Activated CD8-positive, alpha-beta memory T cell treated with anti-CD3 and anti-CD28 coated beads for 36 hours (primary cell): ENCODE measurements at regions not wholly inside any gene's neighbourhood (a gene's known extent, or its start where the extent isn't known, plus 50 kb on each side); places are given as distances from the start of the nearest gene placed in this dataset.

Source experiments
- CTCF ChIA-PET: fragments of 350-600 bp; sonication (Branson Sonifier 250); formaldehyde crosslinking; loops from one replicate; lab custom pipeline; 2021; ENCODE audit warnings: antibody characterized with exemption; lab: Charles Lee
- POLR2A ChIA-PET: fragments of 350-600 bp; sonication (Branson Sonifier 250); formaldehyde crosslinking; loops from one replicate; lab custom pipeline; 2021; ENCODE audit warnings: antibody characterized with exemption; lab: Charles Lee

DNA sequence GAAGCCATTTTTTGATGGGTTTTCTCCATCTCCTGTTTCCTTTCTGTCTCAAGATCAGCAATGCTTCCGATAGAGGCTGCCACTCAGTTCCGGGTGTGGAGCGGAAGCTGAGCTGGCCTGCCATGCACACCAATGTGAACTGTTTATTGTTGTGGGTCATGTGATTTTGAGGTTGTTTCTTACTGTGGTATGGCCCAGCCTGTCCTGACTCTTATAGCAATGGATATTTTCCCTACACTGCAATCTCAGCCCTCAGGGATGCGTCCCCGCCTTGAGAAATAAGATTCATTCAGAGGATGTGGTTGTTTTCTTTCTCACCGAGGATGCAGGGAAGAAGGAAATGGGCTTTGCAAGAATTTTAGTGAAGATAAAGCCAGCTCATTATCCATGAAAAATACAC is 134.7 kb downstream of the PFKFB3 start:
- CTCF ChIA-PET = no interaction called here
- POLR2A ChIA-PET = no interaction called here

DNA sequence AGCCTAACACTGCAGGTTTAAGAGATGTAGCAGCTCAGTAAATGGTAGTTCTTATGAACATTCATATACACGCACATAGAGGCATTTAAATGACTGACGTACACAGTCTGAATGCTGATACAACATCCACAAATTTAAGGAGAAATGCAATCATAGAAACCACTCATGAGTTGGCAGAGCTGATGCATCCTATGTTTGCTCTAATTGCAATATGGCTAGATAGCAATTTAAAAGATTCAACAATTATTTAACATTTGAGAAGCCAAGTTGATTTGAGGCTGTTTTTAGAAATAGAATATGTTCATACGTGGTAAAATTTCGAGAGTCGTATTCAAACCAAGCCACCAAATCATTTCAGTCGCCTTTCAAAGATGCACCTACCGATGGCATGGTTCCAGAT is 135.6 kb downstream of the PFKFB3 start:
- ChIA-PET CTCF (interaction anchor here (1.2 kb wide), 1 partner anchor 136 kb away, joined by 4 read pairs; the partner anchor contains the start of gene PFKFB3), POLR2A (no interaction called here)

DNA sequence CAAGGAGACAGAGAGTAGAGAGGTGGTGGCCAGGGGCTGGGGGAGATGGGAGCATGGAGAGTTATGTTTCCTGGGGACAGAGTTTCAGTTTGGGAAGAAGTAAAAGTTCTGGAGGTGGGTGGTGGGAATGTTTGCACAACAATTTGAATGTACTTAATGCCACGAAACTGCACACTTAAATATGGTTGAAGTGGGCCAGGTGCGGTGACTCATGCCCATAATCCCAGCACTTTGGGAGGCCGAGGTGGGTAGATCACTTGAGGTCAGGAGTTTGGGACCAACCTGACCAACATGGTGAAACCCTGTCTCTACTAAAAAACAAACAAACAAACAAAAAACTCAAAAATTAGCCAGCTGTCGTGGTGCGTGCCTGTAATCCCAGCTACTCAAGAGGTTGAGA is 137.2 kb downstream of the PFKFB3 start:
- CTCF ChIA-PET = no interaction called here
- POLR2A ChIA-PET = no interaction called here

DNA sequence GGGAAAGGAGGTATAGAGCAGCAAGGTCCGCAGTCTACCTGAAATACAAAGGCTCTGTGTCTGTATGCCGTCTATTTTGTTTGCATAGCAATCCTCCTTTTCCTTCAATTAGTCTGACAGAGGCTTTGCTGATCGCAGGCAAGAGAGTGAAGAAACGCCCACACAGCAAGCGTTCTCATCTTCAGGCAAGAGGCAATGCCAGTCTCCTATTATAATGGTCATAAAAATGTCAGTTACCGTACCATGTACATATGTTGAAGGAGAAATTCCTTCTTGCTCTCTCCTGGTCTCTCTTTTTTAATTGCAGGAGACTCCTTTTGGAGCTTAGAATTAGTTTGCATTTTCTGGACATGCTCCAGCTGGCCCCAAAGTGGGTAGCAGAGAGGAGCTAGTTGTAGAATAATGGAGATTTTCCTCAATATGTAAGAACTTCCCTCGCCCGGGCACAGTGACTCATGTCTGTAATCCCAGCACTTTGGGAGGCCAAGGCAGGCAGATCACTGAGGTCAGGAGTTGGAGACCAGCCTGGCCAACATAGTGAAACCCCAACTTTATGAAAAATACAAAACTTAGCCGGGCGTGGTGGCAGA is 139.5 kb downstream of the PFKFB3 start:
- ChIA-PET CTCF (interaction anchor here (0.6 kb wide), 1 partner anchor 30 kb away, joined by 3 read pairs; no protein-coding TSS in a partner anchor), POLR2A (no interaction called here)

DNA sequence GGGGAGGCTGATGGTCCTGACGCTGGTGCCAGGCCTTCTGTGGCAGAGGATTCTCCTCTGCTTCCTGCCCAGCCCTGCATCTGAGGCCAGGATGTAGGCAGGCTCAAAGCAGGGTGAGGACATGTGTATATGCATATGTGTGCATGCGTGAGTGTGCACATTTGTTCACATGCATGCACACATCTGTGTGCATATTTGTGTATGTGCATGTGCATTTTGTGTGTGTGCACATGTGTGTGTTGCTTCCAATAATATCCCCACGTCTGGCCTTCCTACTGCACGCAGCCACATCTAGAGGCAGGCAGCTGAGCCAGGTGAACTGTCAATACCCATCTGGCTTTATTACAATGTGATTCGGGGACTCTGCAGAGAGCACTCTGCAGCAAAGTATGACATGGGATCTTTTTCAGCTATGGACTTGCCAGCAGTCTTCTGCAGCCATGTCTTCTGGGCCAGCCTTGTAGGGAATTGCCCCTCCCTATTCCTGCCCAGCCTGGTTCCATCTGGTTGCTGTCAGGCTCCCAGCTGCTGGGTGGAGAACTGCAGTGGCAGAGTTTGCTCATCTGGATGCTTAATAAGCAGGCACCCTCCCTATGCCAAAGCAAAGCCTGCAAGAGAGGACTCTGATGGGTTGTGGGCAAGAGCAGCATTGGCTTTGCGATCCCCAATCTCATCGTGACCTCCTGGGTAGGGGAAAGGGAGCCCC is 140.7 kb downstream of the PFKFB3 start:
- ChIA-PET CTCF (interaction anchor here (1.0 kb wide), 1 partner anchor 103 kb away, joined by 3 read pairs; no protein-coding TSS in a partner anchor), POLR2A (no interaction called here)

DNA sequence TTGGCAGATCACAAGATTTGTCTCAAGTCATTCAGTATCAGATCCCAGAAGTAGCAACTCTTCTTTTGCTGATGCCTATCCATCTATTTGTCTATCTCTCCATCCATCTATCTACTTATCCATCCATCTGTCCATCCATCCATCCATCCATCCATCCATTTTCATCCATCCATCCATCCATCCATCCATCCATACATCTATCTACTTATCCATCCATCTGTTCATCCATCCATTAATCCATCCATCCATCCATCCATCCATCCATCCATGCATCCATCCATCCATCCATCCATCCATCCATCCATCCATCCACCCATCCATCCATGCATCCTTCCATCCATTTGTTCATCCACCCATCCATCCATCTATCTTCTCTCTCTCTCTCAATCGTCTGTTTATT is 142.7 kb downstream of the PFKFB3 start:
- ChIA-PET POLR2A (no interaction called here), CTCF (interaction anchor here (4.1 kb wide), 1 partner anchor 56 kb away, joined by 18 read pairs; no protein-coding TSS in a partner anchor)

DNA sequence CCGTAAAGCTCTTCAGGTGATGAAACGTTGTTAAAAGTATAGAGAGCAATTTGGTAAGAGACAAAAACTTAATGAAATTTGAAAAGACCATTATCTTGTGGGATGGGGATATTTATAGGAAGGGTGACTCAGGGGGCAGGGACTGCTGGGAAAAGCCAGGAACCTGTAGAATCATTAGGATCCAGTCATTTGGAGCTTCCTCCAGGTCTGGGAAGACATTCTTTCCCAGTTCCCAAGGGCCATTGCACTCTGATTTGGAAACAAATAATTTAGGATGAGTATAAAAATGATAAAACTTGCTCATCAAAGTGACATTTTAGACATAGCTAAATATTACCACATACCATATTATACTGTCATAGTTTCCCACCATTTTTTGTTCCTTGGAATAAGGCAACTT is 143.9 kb downstream of the PFKFB3 start:
- POLR2A ChIA-PET = interaction anchor here (0.6 to 2.5 kb wide), 2 partner anchors 45 to 47 kb away, joined by 4 to 7 read pairs; no protein-coding TSS in a partner anchor
- CTCF ChIA-PET = interaction anchor here (3.3 to 4.1 kb wide), 2 partner anchors 55 to 144 kb away, joined by 18 to 19 read pairs; partner anchors contain the start of gene PFKFB3

DNA sequence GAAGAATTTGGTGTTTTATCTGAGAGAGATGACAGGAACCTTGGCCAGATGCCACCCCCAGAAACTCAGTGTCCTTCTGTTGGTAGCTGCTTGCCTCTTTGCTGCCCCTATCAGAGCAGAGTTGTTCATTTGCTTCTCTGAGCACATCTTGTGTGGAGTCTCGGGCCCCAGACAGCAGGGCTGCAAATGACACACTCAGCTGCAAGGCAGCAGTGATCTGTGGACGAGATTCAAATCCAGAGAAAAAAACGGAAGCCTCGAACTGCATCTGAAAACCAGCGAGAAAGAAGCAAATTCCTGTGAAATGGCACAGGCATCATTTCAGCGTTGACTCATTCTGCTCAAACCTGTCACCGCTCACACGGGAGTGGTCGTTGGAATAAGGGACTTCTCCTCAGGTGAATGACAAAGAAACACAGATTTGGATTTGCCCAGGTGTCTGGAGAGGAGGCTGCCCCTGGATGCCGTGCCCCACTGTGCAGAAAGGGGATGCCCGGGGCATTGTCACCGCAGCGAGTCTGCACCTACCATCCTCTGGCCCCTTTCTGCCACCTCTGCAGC is 144.7 kb downstream of the PFKFB3 start:
- ChIA-PET POLR2A (interaction anchor here (0.6 to 2.5 kb wide), 12 partner anchors 23 to 285 kb away, joined by 3 to 18 read pairs (median 7); partner anchors contain the start of gene PFKFB3), CTCF (interaction anchor here (1.2 to 4.1 kb wide), 6 partner anchors 35 to 211 kb away, joined by 4 to 19 read pairs (median 7); partner anchors contain the start of gene PFKFB3)

DNA sequence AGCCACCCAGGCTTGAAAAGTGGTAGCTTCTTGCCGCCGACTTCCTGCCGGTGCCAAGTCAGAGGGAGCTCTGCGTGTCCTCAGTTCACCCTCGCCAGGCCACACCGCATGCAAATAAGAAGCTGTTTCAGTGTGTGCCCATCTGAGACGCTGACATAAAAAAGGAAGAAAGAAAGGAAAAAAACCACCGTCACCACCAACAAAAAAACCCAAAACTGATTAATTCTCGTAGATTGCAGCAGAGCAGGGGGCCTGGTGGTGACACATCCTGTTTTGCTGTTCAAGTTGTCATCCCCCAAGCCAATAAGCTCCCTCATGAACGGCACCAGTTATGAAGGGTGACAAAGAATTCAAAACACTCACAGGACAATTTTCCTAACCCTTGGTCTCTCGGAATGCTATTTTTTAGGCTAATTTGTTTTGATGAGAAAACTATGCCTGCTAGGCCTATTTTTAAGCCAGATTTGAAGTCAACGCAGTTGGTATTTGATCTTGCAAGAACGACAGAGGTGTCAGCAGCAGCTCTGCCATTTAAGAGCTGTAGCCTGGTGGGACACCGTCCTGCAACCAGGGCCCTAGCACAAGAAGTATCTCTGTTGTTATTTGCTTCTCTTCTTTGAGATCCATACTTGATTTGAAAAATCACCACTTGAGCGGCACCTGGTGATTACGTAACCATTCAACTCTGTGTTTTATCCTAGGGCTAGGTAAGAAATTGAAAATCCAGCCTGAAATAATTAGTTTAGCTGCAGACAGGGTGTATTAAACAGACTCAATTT is 145.6 kb downstream of the PFKFB3 start:
- POLR2A ChIA-PET = interaction anchor here (0.6 to 2.5 kb wide), 16 partner anchors 12 to 286 kb away, joined by 3 to 18 read pairs (median 4); partner anchors contain the start of gene PFKFB3
- CTCF ChIA-PET = interaction anchor here (0.6 to 4.1 kb wide), 10 partner anchors 13 to 212 kb away, joined by 3 to 19 read pairs (median 4); partner anchors contain the start of gene PFKFB3

DNA sequence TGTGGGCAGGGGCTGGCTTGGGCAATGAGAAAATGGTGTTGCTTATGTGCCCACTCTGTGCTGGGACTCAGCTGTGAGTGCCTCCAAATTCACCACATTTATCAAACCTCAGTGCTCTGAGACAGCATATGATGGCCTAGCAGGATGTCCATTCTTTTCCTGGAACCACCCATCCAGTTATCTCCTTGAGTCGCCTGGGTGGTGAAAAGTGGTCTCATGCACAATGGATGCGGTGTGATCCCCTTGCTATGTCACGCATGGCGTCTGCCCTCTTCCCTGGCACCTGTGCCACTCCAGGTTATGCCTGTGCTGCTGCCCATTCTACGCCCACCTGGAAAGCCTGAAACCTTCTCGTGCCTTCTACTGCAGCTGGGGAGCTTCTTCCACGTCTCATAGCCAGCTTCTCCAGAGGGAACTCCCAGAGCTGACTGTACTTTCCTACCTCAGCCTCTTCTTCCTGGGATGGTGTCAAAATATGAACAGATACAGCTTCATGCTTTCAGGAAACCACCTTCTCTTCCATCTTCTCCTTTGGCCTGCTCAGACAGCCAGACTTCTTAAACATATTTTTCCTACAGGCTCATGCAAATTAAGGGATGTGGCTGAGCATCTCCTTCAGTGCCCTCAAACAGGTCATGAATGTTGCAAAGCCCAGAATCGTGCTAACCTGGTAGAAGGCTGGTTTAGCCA is 147.3 kb downstream of the PFKFB3 start:
- ChIA-PET CTCF (interaction anchor here (1.5 kb wide), 1 partner anchor 48 kb away, joined by 5 read pairs; no protein-coding TSS in a partner anchor), POLR2A (interaction anchor here (0.7 kb wide), 1 partner anchor 32 kb away, joined by 3 read pairs; no protein-coding TSS in a partner anchor)

DNA sequence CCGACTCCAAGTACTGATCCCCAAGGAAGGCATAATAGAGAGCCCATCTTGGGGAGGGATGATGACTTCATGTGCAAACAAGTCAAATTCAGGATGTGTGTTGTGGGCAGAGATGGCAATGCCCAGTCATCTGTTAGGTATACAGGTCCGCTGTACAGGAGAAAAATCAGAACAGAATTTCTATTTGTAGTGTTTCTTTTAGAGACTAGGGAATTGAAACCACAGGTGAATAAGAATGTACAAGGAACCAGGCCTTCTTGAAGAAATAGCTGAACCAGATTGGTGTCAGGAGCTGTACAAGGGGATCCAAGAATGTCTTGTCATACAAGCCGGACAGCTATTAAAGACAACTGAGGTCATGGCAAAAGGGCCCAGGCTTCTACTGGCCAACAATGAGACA is 147.9 kb downstream of the PFKFB3 start:
- CTCF ChIA-PET = interaction anchor here (1.1 kb wide), 1 partner anchor 51 kb away, joined by 4 read pairs; no protein-coding TSS in a partner anchor
- POLR2A ChIA-PET = no interaction called here

DNA sequence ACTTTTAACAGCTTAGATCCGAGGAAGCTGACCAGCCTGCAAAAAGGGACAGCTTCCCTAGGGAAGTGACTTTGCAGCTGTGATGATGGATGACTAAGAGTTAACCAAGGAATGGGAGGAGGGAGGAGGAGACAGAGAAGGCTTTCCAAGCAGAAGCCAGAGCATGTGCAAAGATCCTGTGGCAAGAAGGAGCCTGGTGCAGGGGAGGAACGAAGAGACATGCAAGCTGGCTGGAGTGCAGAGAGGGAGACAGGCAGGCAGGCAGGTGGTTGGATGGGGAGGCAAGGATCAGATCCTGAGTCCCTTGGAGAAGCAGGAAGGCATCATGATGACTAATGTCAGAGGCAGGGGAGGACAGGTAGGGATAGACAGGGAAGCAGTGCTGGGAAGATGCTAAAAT is 148.8 kb downstream of the PFKFB3 start:
- POLR2A ChIA-PET = no interaction called here
- CTCF ChIA-PET = interaction anchor here (1.1 kb wide), 1 partner anchor 50 kb away, joined by 4 read pairs; no protein-coding TSS in a partner anchor

DNA sequence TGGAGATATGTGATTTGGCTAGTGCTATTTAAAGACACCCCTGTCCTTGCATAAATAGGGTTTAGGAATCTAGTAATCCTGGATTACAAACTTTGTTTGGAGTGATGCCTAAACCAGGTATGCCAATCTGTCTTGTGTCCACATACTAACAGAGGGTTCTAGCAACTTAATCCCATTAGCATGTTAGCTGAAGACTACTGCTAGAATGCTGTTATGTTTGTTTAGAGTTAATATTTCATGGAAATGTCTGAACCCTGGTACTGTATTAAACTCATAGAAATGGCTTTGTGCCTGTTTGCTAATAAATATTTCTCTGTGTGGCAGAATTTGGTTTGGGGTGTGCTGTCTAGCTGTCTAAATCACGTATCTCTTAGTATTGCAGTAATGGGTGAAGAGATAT is 150.8 kb downstream of the PFKFB3 start:
- CTCF ChIA-PET = interaction anchor here (1.1 kb wide), 1 partner anchor 48 kb away, joined by 5 read pairs; no protein-coding TSS in a partner anchor
- POLR2A ChIA-PET = no interaction called here

DNA sequence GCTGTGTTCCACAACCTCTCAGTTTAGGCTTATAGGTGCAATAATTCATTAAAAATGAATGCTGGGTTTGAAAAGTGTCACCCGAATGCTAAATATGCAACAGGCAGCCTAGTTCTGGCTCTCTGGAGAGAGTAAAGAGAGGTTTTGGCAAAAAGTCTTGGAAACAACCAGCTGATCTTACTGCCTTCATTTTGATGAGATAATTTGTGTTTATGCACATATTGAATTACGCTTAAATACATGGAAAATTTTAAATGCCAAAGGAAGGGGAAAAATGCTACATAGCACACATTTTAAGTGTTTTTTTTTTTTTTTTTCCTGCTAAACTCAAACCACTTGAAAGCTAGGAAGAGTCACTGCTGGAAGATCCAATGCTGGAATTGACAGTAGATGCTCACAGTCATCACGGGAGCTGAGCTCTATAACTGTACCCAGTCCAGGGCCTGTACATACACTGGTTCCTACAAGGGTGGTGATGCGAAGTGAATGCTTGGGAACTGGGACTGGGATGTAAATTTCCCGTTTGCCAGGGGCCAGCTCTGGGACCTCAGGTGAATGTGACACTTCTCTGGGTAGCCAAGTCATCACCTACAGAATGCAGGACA is 151.5 kb downstream of the PFKFB3 start:
- ChIA-PET CTCF (interaction anchor here (1.1 kb wide), 1 partner anchor 48 kb away, joined by 5 read pairs; no protein-coding TSS in a partner anchor), POLR2A (no interaction called here)

DNA sequence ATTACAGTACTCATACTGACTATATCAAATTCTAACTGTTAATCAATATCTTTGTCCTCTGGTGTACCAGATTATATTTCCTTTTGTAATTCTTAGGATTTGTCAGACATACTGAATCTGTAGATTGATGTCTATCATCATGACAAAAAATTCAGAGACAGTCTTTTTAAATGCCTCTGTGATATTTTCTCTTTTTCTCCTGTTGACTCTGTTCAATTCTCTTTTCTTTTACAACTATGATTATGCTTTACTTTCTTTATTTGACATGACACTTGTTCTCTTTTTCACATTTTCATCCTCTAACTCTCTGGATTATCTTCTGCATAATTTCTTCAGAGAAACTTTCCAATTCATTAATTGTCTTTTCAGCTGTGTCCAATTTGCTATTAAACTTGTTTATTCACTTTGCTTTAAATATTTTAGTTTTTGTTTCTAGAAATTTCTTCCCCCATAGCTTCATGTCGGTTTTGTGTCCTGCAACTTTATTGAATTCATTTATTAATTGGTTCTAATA is 153.6 kb downstream of the PFKFB3 start:
- CTCF ChIA-PET = no interaction called here

DNA sequence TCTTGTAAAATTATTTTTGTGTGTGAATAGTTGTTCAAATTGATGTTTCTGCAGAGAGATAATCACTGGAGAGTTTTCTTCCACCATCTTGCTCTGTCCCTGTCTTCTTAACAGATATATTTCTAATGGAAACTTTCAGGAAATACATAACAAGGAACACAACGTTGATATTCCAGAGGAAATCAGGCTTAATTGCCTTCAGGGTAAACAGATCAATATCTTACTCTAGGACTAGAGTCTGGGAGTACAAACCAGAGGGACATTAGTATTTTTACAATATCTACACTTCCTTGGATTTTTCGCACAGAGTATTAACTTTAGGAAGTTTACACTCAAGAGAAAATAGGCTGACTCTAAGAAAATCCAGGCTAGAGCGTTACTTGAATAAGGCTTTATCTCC is 159.1 kb downstream of the PFKFB3 start:
- POLR2A ChIA-PET = no interaction called here

More for the DNA sequence above, 153.6 kb downstream of the PFKFB3 start:
- POLR2A ChIA-PET = no interaction called here

DNA sequence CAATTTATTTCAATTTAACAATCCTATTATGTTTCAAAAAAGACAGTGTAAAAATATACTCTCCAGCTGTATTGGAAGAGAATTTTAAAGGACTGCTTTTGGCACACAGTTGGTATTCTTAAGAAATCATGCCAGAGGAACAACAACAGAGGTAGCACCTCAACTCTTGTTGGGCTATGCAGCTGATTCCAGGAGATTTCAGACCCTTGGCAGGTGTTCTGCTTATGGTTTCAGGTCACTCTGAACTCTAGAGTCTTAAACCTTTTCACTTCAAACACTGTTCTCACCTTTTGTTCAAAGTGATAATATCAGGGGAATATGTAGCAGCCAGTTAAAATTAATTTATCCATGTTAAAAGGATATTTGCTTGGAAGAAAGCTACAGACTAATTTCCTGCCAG is 160.1 kb downstream of the PFKFB3 start:
- POLR2A ChIA-PET = no interaction called here

More for the DNA sequence above, 159.1 kb downstream of the PFKFB3 start:
- CTCF ChIA-PET = interaction anchor here (0.6 kb wide), 1 partner anchor 39 kb away, joined by 3 read pairs; no protein-coding TSS in a partner anchor

More for the DNA sequence above, 160.1 kb downstream of the PFKFB3 start:
- CTCF ChIA-PET = interaction anchor here (0.6 to 1.1 kb wide), 2 partner anchors 25 to 71 kb away, joined by 4 read pairs; no protein-coding TSS in a partner anchor
